OCI-LY7 (cell line): ENCODE measurements at regions not wholly inside any gene's neighbourhood (a gene's known extent, or its start where the extent isn't known, plus 50 kb on each side); places are given as distances from the start of the nearest gene placed in this dataset.

ENCODE experiments used
- BruUV-seq: library from RNA; stranded (reverse); fragments of 400-500 nt; replicated peaks from 2 replicates; lab custom pipeline; 2021; lab: Mats Ljungman, UMichigan
- CTCF ChIA-PET: fragments of 300-600 bp; sonication (Branson Sonifier 250); formaldehyde crosslinking; loops from one replicate; lab custom pipeline; 2022; ENCODE audit warnings: antibody characterized with exemption; ENCODE audit not compliant: unreplicated experiment; lab: Charles Lee
- POLR2A ChIA-PET: fragments of 300-600 bp; sonication (Branson Sonifier 250); formaldehyde crosslinking; loops from one replicate; lab custom pipeline; 2022; ENCODE audit warnings: antibody characterized with exemption; lab: Charles Lee
- DNase-seq: peaks from one replicate; pipeline ENCODE4 v3.0.0-alpha.2; 2015; ENCODE audit warnings: low spot score
- H2AFZ ChIP-seq: fragments of 200-600 bp; sonication (generic), shearing (Covaris generic); 2 replicates; pipeline ENCODE4 v1.6.1; 2014; ENCODE audit warnings: mild to moderate bottlenecking, antibody characterized with exemption, low read length, moderate library complexity
- H3K27ac ChIP-seq: fragments of 200-600 bp; sonication (generic); 2 replicates; pipeline ENCODE4 v1.5.1; 2014; ENCODE audit warnings: mixed run types, low read depth, mild to moderate bottlenecking, moderate library complexity, low read length, inconsistent platforms; ENCODE audit not compliant: poor library complexity, severe bottlenecking
- H3K36me3 ChIP-seq: fragments of 200-600 bp; sonication (generic); 2 replicates; pipeline ENCODE4 v1.6.1; 2014; ENCODE audit warnings: mild to moderate bottlenecking, antibody characterized with exemption, low read length, moderate library complexity, mixed read lengths; ENCODE audit not compliant: insufficient read depth
- H3K4me1 ChIP-seq: fragments of 200-600 bp; sonication (generic); 2 replicates; pipeline ENCODE4 v1.5.1; 2014; ENCODE audit warnings: mild to moderate bottlenecking, low read length; ENCODE audit not compliant: insufficient read depth, poor library complexity, severe bottlenecking
- H3K4me2 ChIP-seq: fragments of 200-600 bp; sonication (generic); 2 replicates; pipeline ENCODE4 v1.6.1; 2014; ENCODE audit warnings: mild to moderate bottlenecking, low read length
- H3K4me3 ChIP-seq: fragments of 200-600 bp; sonication (generic); 2 replicates; pipeline ENCODE4 v1.5.1; 2014; ENCODE audit warnings: mild to moderate bottlenecking, low read depth, low read length; ENCODE audit not compliant: poor library complexity, severe bottlenecking
- H3K79me2 ChIP-seq: fragments of 200-600 bp; sonication (generic); 2 replicates; pipeline ENCODE4 v1.6.1; 2016; ENCODE audit warnings: low read depth, mild to moderate bottlenecking, low read length, moderate library complexity, mixed read lengths; ENCODE audit not compliant: insufficient read depth
- H3K9me2 ChIP-seq: fragments of 200-600 bp; sonication (generic); 2 replicates; pipeline ENCODE4 v1.6.1; 2016; ENCODE audit warnings: mild to moderate bottlenecking, low read length, mixed read lengths; ENCODE audit not compliant: insufficient read depth
- H3K9me3 ChIP-seq: fragments of 200-600 bp; sonication (generic); 2 replicates; pipeline ENCODE4 v1.6.1; 2014; ENCODE audit warnings: mild to moderate bottlenecking, mixed run types, low read length, mixed read lengths
- H4K20me1 ChIP-seq: fragments of 200-600 bp; sonication (generic); 2 replicates; pipeline ENCODE4 v1.6.1; 2014; ENCODE audit warnings: mild to moderate bottlenecking, antibody characterized with exemption, low read length, moderate library complexity, mixed read lengths; ENCODE audit not compliant: insufficient read depth
- CTCF ChIP-seq: fragments of 200-600 bp; sonication (generic); conservative IDR thresholded peaks from 2 replicates; pipeline ENCODE4 v1.5.1; 2014; ENCODE audit warnings: mild to moderate bottlenecking, antibody characterized with exemption, low read length, moderate library complexity, mixed read lengths
- EZH2phosphoT487 ChIP-seq: fragments of 200-600 bp; sonication (generic); IDR thresholded peaks from 2 replicates; pipeline ENCODE4 v1.6.1; 2018; ENCODE audit warnings: low read depth, borderline replicate concordance, mild to moderate bottlenecking, mixed run types, antibody characterized with exemption, low read length, moderate library complexity, mixed read lengths
- intact Hi-C: fragments of 100-400 bp; cut with micrococcal nuclease; formaldehyde crosslinking; loops from one replicate; pipeline ENCODE4 v1.10.0; 2022; ENCODE audit not compliant: unreplicated experiment

GRCh38 chr16:48907906-48908634 lies 298.1 kb upstream of the N4BP1 start:
- Histone ChIP-seq H3K79me2 (no peaks in the 10 kb centered on the region), H2AFZ (no peak overlapping the region), H3K27ac (no peak overlapping the region), H3K4me3 (no peak overlapping the region), H3K4me1 (peaks cover 4% of the 10 kb centered on the region), H3K4me2 (no peak overlapping the region), H4K20me1 (no peaks in the 10 kb centered on the region), H3K9me2 (no peaks in the 10 kb centered on the region), H3K36me3 (no peaks in the 10 kb centered on the region), H3K9me3 (no peaks in the 10 kb centered on the region)
- DNase-seq, result no peak
- no peak for TF ChIP-seq EZH2phosphoT487
- TF ChIP-seq CTCF, result no peak
- CTCF ChIA-PET, result no interaction called here
- BruUV-seq, result no TSS peak
- intact Hi-C loops, result no loop called here
- POLR2A ChIA-PET, result interaction anchor here (0.9 to 1.1 kb wide), 2 partner anchors 11 to 13 kb away, joined by 3 to 4 read pairs; no protein-coding TSS in a partner anchor

DNA sequence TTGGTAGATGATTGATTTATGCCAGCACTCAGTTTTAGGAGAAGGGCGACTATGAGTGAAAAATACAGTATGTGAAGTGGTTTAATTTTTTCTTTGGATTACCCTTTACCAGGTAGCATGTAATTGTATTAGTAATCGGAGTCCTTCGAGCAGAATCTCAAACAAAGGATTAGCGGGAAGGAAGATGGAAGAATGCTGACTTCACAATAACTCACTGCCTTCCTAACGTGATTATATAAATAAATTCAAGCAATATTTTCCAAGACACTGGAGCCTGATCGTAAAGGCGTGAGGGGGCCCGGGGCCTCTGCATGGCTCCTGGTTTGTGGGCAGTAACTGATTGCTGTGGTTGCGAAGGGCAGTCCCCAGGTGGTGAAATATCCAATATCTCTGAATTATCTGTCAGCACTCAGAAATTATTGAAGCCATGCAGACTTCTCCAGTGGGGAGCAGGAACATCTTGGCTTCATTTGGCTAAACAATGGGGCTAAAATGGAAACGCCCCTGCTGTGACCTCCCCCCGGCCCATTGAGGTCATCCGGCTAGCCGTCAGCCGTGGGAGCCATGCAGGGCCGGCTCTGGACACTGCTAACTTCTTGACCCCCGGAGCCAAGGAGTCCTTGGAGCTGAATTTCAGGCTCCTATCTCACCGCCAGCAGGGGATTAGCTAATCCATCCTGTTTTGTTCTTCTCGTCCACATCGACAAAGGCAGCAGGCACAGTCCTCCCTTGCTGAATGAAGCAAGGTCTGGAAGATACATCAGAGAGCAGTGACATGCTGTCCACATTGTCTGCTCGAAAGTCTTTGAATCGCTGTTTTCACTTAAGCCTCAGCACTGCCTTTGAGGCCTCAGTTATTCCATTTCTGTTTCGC lies 295.9 kb upstream of the N4BP1 start:
- H3K36me3 ChIP-seq, result no peaks in the 10 kb centered on the region
- peaks cover 18% of the 10 kb centered on the region for H3K4me1 ChIP-seq
- no peak overlapping the region for H3K4me3 ChIP-seq
- no peak overlapping the region for H3K4me2 ChIP-seq
- H2AFZ ChIP-seq, result no peak overlapping the region
- ChIA-PET CTCF (no interaction called here), POLR2A (no interaction called here)
- TF ChIP-seq CTCF (no peak), EZH2phosphoT487 (no peak)
- intact Hi-C loops, result no loop called here
- no peak overlapping the region for H3K27ac ChIP-seq
- no peaks in the 10 kb centered on the region for H4K20me1 ChIP-seq
- no peaks in the 10 kb centered on the region for H3K9me3 ChIP-seq
- H3K79me2 ChIP-seq, result no peaks in the 10 kb centered on the region
- no peak for DNase-seq
- no peaks in the 10 kb centered on the region for H3K9me2 ChIP-seq
- BruUV-seq, result no TSS peak

GRCh38 chr16:48904333-48904732 lies 294.4 kb upstream of the N4BP1 start:
- no peaks in the 10 kb centered on the region for H3K36me3 ChIP-seq

More at GRCh38 chr16:48904333-48904732, 294.4 kb upstream of the N4BP1 start:
- TF ChIP-seq CTCF (no peak), EZH2phosphoT487 (no peak)
- Histone ChIP-seq H3K9me2 (no peaks in the 10 kb centered on the region), H3K4me1 (peaks cover 18% of the 10 kb centered on the region), H4K20me1 (no peaks in the 10 kb centered on the region), H3K79me2 (no peaks in the 10 kb centered on the region), H3K4me3 (no peak overlapping the region), H2AFZ (no peak overlapping the region), H3K4me2 (no peak overlapping the region), H3K9me3 (no peaks in the 10 kb centered on the region), H3K27ac (no peak overlapping the region)
- ChIA-PET POLR2A (no interaction called here), CTCF (no interaction called here)
- no TSS peak for BruUV-seq
- no peak for DNase-seq
- intact Hi-C loops, result no loop called here
